HG02943 (cell line): ENCODE measurements at regions not wholly inside any gene's neighbourhood (a gene's known extent, or its start where the extent isn't known, plus 50 kb on each side); places are given as distances from the start of the nearest gene placed in this dataset.
"Not testable (repeated sequence)": the region's sequence is repeated elsewhere in the genome, so short reads cannot be mapped to it uniquely, and the experiment has no call there.

Experiments
- ATAC-seq: cut with Tn5 transposase; IDR thresholded peaks from one replicate; pipeline ENCODE4 v1.9.1; 2021; ENCODE audit warnings: mild to moderate bottlenecking, low read depth, moderate library complexity; ENCODE audit not compliant: unreplicated experiment

DNA sequence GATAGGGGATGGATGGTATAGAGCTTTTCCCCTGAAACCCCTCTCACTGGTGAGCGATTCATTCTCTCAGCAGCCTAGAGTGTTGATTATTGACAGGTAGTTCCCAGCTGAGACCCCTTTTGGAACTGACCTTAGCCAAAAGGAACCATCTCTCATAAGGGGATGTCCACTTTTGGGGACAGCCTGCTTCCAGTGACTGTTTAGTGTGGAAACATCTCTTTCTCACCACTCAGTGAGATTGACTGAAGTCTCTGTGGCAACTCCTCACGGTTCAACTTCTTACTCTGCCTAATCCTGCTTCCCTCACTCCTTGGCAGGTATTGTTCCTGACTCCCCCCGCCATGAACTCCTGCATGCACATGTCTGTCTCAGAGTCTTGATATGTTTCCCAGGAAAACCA lies 529.2 kb upstream of the ATP2B1 start:
- no peak for ATAC-seq

DNA sequence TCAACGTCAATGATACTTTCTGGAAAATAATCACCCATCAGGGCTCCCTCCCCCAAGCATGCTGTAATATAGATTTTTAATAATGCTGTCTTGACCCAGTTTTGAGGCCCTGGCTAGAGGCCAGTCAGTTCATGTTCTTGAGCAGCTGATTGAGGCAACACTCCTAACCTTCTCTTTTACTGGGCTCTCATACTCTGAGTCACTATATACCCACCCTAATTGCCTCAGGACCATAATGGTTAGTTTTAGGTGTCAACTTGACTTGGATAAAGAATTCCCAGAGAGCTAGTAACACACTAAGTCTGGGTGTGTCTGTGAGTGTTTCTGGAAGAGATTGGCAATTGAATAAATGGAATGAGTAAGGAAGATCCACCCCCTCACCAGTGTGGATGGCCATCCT lies 527.0 kb upstream of the ATP2B1 start:
- ATAC-seq = no peak

DNA sequence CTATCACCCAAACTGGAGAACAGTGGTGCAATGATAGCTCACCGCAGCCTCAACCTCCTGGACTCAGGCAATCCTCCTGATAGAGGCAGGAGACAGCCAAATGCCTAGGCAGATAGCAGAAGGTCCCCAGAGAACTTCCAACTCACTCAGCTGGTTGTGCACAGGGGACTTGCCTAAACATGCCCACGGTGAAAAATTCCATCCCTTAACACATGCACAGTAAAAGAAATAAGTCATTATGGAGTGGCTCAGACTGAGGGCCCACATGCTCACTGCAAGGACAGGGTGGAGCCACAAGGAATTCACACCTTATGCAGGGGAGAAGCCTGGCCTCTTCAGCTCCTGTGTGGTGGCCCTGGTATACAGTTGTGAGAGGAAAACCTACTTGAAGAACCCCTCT lies 525.8 kb upstream of the ATP2B1 start:
- ATAC-seq = no peak

DNA sequence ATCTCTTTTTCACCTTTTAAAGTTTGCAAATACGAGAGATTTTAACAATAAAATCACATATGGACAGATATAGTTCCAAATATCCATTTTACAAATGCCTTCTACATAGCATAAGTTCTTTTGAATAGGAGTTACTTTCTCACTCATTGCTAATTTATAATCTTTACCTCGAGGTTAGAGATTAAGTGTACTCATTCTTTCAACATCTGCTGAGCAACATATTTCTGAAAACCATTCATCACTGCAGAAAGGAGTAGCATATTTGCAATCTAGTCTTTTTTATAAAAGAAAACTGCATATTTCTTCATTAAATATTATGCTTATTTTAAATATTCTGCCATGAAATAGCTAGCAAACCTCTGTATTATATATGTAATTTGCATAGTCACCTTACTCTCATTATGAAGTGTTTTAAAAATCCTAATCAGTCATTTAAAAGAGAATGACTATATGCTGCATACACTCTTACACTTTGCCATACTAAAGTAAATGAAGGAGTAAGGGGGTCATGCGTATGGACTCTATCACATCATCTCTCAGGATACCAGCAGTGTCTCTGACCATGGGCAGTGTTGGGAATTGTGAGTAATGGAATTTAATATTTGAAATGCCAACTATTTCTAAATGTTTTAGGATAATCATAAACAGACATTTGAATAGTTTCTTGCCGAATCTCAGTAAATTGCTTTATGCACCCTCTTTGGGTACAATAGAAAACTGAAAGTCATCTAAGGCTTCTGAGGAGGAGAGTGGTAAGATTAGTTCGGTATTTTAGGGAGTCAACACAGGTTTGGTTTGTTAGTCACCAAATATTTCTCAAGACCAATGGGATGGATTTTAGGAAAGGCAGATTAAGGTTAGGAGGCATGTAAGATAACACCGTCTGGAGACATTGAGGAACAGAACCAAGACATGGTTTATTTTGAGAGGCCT lies 524.8 kb upstream of the ATP2B1 start:
- ATAC-seq = no peak

DNA sequence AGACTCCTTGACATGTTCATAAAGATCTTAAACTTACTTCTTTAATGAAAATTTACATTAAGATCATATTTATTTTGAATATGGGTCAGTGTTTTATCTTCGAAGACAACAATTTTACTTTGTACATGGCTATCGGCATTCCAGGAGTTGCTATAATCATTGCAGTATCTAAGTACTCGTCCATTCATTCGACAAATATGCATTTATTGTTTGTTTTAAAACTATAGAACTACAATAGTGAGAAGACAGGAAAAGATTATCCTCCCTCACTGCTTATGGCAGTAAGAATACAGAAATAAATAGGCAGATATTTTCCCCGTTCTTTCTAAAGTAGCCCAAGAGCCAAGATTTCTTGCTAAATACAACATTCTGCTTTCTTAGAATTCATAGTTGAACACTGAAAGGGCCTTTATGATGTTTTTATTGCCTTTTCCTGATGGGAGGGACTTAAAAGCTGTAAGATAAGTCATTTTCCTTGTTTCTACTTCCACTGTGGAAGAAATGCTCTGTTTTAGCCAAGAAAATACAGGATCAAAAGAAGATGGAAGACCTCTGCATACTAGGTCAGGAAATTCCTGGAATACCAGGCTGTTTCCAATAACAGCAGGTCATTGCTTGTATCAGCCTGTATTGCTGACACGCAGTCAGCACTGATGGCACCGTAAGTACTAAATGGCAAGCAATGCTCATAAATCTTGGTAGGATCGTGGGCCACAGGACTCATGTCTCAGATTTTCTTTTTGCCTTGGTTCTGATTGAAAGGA lies 521.0 kb upstream of the ATP2B1 start:
- ATAC-seq = no peak

DNA sequence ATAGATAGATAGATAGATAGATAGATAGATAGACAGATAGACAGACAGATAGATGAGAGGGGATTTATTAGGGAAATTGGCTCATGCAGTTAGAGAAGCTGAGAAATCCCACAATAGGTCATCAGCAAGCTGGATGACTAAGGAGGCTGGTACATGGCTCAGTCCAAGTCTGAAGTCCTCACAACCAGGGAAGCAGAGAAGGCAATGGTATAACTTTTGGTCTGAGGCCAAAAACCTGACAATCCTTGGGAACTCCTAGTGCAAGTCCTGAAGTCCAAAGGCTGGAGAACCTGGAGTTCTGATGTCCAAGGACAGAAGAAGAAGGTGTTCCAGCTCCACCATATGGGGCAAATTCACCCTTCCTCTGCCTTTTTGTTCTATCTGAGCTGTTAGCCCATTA lies 517.6 kb upstream of the ATP2B1 start:
- no peak for ATAC-seq

DNA sequence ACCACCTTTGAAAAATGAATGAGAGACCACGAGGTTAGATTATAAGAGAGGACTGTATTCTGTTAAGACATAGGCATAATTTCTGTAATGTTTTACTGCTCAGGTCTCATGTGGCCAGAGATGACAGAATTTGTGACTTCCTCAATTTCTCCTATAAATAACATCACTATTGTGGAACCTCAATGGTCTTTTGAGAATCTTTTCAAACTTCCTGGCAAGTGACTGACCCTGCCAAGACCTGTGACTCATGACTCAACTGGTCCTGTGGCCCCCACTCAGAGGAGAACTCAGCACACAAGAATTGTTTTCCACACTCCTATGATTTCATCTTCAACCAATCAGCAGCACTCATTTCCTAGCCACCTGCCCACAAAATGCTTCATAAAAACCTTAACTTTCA lies 508.2 kb upstream of the ATP2B1 start:
- ATAC-seq = no peak

DNA sequence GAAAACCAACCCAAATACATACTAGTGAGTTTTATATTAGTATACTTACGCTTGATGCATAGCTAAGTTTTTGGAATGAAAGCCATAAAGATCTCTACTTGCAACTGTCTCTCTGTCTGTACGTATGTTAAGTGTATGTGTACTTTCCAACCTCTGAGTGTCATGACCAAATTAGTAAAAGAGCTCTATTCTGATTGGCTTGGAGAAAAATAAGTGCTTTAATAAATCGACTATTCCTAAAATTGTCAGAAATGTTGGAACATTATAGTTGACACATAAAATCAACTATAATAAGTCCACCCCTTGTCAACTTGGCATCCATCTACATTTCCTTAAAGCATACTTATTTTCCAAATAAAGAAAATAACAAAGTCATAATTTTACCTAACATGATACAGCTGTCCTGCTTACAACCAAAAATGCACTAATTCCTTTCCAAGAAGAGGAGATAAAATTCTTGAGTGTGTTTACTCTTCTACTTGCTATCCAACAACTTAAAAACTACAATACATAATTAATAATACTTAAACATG lies 507.4 kb upstream of the ATP2B1 start:
- no peak for ATAC-seq

DNA sequence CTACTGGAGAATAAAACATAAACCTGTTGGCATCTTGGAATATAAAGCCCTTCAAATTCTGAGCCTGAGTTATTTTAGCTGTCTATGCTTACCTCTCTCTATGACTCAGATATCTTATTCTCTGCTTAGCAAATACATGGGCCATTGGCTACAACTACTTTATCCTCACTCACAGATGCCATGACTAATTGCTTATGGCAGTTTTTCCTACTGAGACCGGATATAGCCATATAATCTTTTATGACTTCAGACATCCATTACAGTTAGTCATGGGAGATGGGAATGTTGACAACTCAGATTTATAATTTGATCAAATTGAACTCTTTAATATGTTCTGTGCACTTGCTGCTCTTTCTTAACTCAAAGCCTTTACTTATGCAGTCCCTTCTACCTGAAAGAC lies 502.4 kb upstream of the ATP2B1 start:
- no peak for ATAC-seq

DNA sequence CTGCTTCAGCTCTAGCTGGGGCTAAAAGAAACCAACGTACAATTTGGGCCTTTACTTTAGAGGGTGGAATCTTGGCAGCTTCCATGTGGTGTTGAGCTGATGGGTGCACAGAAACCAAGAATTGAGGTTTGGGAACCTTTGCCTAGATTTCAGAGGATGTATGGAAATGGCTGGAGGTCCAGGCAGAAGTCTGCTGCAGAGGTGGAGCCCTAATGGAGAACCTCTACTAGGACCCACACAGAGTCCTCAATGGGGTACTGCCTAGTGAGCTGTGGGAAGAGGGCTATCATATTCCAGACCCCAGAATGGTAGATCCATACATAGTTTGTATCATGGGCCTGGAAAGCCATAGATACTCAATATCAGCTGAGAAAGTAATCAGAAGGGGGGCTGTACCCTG lies 500.4 kb upstream of the ATP2B1 start:
- no peak for ATAC-seq

DNA sequence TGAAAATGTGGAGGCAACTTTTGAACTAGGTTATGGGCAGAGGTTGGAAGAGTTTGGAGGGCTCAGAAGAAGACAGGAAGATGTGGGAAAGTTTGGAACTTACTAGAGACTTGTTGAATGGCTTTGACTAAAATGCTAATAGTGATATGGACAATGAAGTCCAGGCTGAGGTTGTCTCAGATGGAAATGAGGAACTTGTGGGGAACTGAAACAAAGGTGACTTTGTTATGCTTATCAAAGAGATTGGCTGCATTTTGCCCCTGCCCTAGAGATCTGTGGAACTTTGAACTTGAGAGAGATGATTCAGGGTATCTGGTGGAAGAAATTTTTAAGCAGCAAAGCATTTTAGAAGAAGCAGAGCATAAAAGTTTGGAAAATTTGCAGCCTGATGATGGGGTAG lies 499.7 kb upstream of the ATP2B1 start:
- not testable (repeated sequence) for ATAC-seq

DNA sequence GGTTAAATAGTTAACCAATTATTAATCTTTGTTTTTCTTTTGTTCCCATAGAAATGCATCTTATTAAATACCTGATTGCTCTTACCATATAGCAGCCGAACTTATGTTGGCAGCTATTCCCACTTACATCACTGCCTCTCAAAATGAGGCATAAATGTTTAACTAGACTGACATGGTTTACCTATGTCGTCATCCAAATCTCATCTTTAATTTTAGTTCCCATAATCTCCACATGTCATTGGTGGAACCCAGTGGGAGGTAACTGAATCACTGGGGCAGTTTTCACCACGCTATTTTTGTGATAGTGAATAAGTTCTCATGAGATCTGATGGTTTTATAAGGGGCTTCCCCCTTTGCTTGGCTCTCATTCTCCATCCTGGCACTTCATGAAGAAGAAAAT lies 499.2 kb upstream of the ATP2B1 start:
- no peak for ATAC-seq

DNA sequence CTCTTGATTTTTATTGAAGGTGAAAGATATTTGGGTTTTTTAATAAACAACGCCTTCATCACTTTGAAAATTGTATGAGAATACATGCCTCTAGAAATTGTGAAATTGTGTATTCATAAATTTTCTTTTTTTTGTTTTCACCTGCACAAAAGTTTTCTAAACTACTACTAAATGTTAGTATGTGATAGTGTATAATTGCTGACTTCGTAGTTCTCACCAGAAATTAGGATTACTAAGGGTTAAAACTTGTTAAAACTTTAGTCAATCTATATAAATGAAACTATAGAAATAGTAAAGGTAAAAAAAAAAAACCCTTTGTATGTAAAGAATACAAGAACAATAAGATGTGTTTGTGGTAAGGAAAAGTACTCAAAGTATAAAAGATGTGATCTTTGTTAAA lies 496.5 kb upstream of the ATP2B1 start:
- no peak for ATAC-seq

DNA sequence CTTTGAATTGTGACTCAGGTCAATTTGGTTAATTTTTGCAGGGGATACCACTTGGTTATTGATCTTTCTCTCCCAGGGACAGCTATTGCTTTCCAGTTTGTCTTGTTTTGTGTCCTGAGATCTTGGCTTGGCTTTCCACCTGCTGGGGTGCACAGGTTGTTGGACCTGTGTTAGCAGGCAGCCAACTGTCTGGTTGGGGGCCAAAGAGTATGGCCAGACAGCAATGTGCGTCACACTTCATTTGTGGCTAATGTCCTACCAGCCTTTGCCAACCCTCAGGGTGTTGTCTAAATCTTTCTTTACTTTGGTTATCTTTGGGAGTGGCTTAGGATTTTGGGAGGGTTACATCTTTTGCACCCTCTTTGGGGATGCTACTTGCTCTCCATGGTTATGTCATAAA lies 494.9 kb upstream of the ATP2B1 start:
- ATAC-seq = no peak

DNA sequence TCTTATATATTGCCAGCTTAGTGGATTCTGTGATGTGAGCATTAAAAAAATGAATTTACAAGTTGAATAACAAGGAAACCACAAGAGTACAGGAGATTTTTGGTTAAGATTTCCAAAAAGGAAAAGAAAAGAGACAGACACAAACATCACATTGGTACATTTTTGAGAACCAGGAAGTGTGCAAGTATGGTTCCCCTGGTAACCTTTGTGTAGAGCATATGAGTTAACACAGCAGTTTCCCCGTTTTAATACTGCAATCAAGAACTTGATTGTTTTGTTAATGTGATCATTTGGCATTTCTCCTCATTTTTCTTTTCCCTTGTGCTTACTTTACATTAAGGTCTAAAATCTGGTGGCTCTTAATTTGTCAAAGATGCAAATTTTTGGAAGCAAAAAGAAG lies 490.4 kb upstream of the ATP2B1 start:
- ATAC-seq = no peak

DNA sequence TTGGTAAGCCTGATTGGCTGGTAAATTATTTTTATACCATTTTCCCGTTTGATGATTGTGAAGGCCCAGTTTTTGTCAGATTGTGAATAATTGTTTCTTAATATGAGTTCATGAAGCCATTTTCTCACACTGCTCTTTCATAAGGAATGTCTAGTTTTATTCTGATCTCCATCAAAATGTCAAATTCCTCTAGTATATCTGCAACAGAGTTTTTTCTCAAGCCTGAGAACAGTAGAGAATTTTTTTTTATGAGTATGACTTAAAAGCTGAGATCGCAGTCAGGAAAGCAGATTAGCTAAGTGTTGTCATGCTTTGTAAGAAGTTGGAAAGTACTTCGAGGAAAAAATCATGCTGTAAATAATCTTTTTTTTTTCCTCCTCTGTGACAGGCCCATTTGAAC lies 484.9 kb upstream of the ATP2B1 start:
- ATAC-seq = no peak

DNA sequence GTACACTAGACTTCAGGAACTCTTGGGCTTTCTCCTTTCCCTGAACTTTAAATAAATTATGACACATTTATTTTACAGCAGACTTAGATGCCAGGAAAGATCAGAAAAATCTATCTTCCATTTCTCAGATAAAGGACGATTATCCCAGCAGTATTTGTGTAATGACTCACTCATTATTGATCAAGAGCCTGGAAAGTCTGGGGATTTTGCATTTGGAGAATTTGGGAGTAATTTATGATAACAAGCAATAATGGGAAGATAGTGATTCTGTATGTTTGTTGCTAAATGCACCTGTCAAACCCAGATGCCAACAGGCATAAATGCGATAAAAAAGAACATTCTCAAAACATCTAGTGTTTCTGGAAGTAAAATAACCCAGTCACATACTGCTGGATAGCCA lies 480.2 kb upstream of the ATP2B1 start:
- no peak for ATAC-seq

DNA sequence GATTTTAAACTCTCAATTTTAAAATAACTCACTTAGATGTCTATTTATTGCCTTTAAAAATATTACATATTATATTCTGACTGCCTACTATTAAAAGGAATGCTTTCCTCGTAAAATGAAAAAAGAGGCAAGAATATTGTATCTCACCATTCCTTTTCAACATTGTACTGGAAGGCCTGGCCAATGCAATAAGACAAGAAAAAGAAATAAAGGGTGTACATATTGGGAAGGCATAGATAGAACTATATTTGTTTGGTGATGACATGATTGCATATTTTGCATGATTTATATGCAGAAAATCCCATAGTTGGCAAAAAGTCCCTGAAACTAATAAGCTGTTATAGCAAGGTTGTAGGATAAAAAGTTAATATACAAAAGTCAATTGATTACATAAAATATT lies 474.6 kb upstream of the ATP2B1 start:
- no peak for ATAC-seq

DNA sequence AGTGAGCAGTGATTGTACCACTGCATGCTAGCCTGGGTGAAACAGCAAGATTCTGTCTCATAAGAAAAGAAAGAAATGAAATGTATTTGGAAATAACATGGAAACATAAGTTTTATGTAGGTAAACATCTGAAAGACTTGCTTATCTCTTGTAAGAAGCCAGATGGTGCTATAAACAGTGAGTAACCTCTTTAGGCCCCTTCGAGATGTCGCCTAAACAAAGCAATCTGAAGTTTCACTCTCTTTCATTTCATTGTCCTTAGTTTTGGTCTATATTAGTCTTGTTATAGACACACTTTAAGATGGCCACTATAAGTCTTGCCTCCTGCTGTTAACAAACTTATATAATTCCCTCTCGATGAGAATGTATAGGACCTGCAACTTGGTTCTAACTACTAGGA lies 472.6 kb upstream of the ATP2B1 start:
- no peak for ATAC-seq

DNA sequence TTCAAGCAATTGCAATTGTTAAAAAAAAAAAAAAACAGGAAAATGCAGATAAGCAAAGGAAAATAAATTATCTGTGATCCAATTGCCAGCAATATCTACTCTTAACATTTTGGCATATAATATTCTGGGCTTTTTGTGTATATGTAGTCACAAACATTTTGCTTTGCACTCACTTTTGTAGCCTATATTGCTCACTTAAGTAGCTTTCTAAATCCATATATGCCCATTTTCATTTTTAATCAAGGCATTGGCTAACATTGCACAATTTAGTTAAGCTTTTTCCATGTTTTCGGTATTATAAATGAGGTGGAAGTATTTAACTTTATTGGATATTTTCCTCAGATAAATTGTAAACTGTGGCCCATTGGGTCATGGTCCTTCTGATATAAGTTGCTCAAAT lies 466.3 kb upstream of the ATP2B1 start:
- no peak for ATAC-seq

DNA sequence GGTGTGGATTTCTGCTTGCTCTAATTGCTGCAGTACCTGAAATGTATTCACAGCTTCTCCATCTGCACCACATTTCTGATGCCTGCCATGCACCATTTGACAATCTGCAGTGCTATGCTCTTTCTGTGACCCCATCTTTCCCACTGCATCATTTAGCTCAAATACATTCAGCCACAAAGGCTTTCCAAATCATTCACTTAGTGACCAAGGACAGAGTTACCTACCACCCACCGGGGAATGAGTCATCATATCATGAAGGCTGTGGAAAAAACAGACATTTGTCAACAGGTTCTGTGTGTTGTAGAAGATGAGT lies 465.5 kb upstream of the ATP2B1 start:
- ATAC-seq = no peak
